ENCODE measurements at regions not wholly inside any gene's neighbourhood (a gene's known extent, or its start where the extent isn't known, plus 50 kb on each side); places are given as distances from the start of the nearest gene placed in this dataset.

- intact Hi-C loops (cut with micrococcal nuclease), result no loop called here
- CTCF ChIA-PET, result no interaction called here
Measured at GRCh38 chr19:16003391-16003790, 54.6 kb downstream of the OR10H4 start.

More at GRCh38 chr19:16003391-16003790, 54.6 kb downstream of the OR10H4 start:
- no TSS peak for BruUV-seq (replicated peaks)
- ChIA-PET POLR2A (no interaction called here), RAD21 (ENCODE audit: low non-redundant PET in 1 of 2, low total read pairs in 2 of 2, uncharacterized antibody in 2 of 2, unreplicated experiment in 2 of 2) (no interaction called here)
- Histone ChIP-seq H4K20me1 (ENCODE audit: insufficient read depth) (no peaks in the 10 kb centered on the region), H3K27ac (ENCODE audit: low read depth, low read length) (no peak overlapping the region), H3K36me3 (ENCODE audit: control insufficient read depth in 1 of 2, insufficient read depth in 2 of 2, low read length in 2 of 2) (no peaks in the 10 kb centered on the region), H3K9me2 (ENCODE audit: insufficient read depth) (no peaks in the 10 kb centered on the region), H2AFZ (ENCODE audit: low read depth, low read length, poor library complexity, severe bottlenecking) (no peak overlapping the region), H3K9ac (ENCODE audit: low read length) (no peak overlapping the region), H3K79me2 (ENCODE audit: insufficient read depth, low read length) (no peaks in the 10 kb centered on the region), H3K4me3 (replicated peaks in 1 of 2; ENCODE audit: low read depth in 1 of 2, low read length in 2 of 2) (no peak overlapping the region), H3K4me2 (ENCODE audit: low read length) (no peak overlapping the region), H3K27me3 (ENCODE audit: insufficient read depth, low read length) (no peaks in the 10 kb centered on the region), H3K4me1 (ENCODE audit: control insufficient read depth in 1 of 2, insufficient read depth in 2 of 2, low read length in 2 of 2) (peaks cover 0 to 5% of the 10 kb centered on the region in 2 experiments; a peak in 1 of 4 replicates), H3K9me3 (ENCODE audit: control insufficient read depth in 1 of 2, insufficient read depth in 1 of 2, low read depth in 1 of 2, low read length in 2 of 2) (no peaks in the 10 kb centered on the region)
- TF ChIP-seq SIN3A (IDR thresholded peaks at IDR 0.05; ENCODE audit: low read depth) (no peak), ZBTB33 (IDR thresholded peaks at IDR 0.05; ENCODE audit: extremely low read depth, insufficient replicate concordance, low read length) (no peak), YY1 (IDR thresholded peaks at IDR 0.05; ENCODE audit: extremely low read depth, insufficient replicate concordance, low read depth, low read length) (no peak), RAD21 (IDR thresholded peaks at IDR 0.05; ENCODE audit: low read depth) (no peak), ZFX (IDR thresholded peaks at IDR 0.05) (no peak), EGR1 (IDR thresholded peaks at IDR 0.05; ENCODE audit: low read depth) (no peak), POLR2AphosphoS5 (IDR thresholded peaks at IDR 0.05; ENCODE audit: low read depth, low read length) (no peak), REST (IDR thresholded peaks at IDR 0.05; ENCODE audit: low read depth) (no peak), EZH2phosphoT487 (IDR thresholded peaks at IDR 0.05; ENCODE audit: borderline replicate concordance) (no peak), FOSL1 (IDR thresholded peaks at IDR 0.05; ENCODE audit: low read depth) (no peak)
- ATAC-seq (no peak), DNase-seq (ENCODE audit: low read depth, low spot score) (no peak)

All from HCT116 (cell line).